DND-41 (cell line): ENCODE measurements at regions not wholly inside any gene's neighbourhood (a gene's known extent, or its start where the extent isn't known, plus 50 kb on each side); places are given as distances from the start of the nearest gene placed in this dataset.

Experiments used
- ATAC-seq: fragments of 200-7000 bp; cut with Tn5 transposase; 3 replicates; pipeline ENCODE4 v1.9.1; 2021; ENCODE audit warnings: low read depth; ENCODE audit not compliant: insufficient read depth
- DNase-seq: peaks from one replicate; pipeline ENCODE4 v3.0.0-alpha.2; 2020
- H2AFZ ChIP-seq: 2 replicates; pipeline ENCODE4 v1.6.0; 2012; ENCODE audit warnings: low read depth, low read length
- H3K27ac ChIP-seq: 2 replicates; pipeline ENCODE4 v1.5.1; 2012; ENCODE audit warnings: low read length, inconsistent platforms
- H3K27me3 ChIP-seq: fragments of 200-600 bp; sonication (generic); 2 replicates; pipeline ENCODE4 v1.6.0; 2012; ENCODE audit warnings: low read length, mild to moderate bottlenecking, inconsistent platforms; ENCODE audit not compliant: insufficient read depth, poor library complexity
- H3K36me3 ChIP-seq: 2 replicates; pipeline ENCODE4 v1.5.1; 2012; ENCODE audit warnings: low read length, inconsistent platforms; ENCODE audit not compliant: insufficient read depth
- H3K4me1 ChIP-seq: 2 replicates; pipeline ENCODE4 v1.5.1; 2012; ENCODE audit warnings: mild to moderate bottlenecking, low read length; ENCODE audit not compliant: insufficient read depth
- H3K4me2 ChIP-seq: 2 replicates; pipeline ENCODE4 v1.6.0; 2012; ENCODE audit warnings: mild to moderate bottlenecking, moderate library complexity, low read length, inconsistent platforms; ENCODE audit not compliant: insufficient read depth
- H3K4me3 ChIP-seq, 2 experiments: fragments of 200-600 bp in 1 of 2; shearing (Covaris generic) in 1 of 2; 2 replicates each; pipeline ENCODE4 v1.5.1; 2012 to 2016; ENCODE audit warnings: inconsistent platforms in 2 of 2, low read length in 2 of 2, mild to moderate bottlenecking in 2 of 2, low read depth in 1 of 2, moderate library complexity in 1 of 2
- H3K79me2 ChIP-seq: 2 replicates; pipeline ENCODE4 v1.6.0; 2012; ENCODE audit warnings: low read length, inconsistent platforms; ENCODE audit not compliant: insufficient read depth
- H3K9ac ChIP-seq: 2 replicates; pipeline ENCODE4 v1.6.0; 2012; ENCODE audit warnings: low read depth, mild to moderate bottlenecking, inconsistent platforms, low read length, moderate library complexity
- H3K9me3 ChIP-seq: 2 replicates; pipeline ENCODE4 v1.5.1; 2012; ENCODE audit warnings: low read length, moderate library complexity, mild to moderate bottlenecking, inconsistent platforms; ENCODE audit not compliant: insufficient read depth, severe bottlenecking
- H4K20me1 ChIP-seq: 2 replicates; pipeline ENCODE4 v1.6.0; 2012; ENCODE audit warnings: low read length; ENCODE audit not compliant: insufficient read depth
- EZH2 ChIP-seq: IDR thresholded peaks from 3 replicates; pipeline ENCODE4 v1.6.1; 2012; ENCODE audit warnings: borderline replicate concordance, low read depth, mild to moderate bottlenecking, moderate library complexity, low read length, inconsistent platforms; ENCODE audit not compliant: severe bottlenecking
- TF ChIP-seq, protein P1 (sequence below): IDR thresholded peaks from 2 replicates; pipeline ENCODE4 v1.5.1; 2012; ENCODE audit warnings: borderline replicate concordance, low read length, moderate library complexity, mild to moderate bottlenecking; ENCODE audit not compliant: poor library complexity, severe bottlenecking; ENCODE audit errors: extremely low read depth

DNA sequence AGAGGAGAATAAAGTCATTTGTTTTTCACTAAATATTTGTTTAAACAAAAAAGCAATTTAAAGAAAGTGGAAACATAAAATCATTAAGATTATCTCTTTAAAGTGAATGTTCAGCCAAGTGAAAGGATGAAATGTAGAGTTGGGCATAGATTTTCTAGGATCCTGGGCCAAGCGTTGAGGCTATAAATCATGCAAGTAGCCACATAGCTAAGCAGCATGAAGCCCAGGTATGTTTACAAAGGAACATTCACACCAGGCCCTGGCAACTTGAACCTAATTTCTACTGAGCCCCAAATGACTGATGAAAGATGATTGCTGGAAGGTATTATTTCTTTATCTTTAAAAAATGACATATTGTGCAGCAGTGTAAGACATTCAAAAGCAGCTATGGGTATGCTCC, 461.8 kb downstream of the MAT2B start:
- Histone ChIP-seq H3K9me3 (no peaks in the 10 kb centered on the region), H3K4me3 (no peak overlapping the region), H3K9ac (no peak overlapping the region), H2AFZ (no peak overlapping the region), H3K4me1 (no peaks in the 10 kb centered on the region), H4K20me1 (no peaks in the 10 kb centered on the region), H3K79me2 (no peaks in the 10 kb centered on the region), H3K27me3 (no peaks in the 10 kb centered on the region), H3K4me2 (no peak overlapping the region), H3K36me3 (no peaks in the 10 kb centered on the region), H3K27ac (no peak overlapping the region)
- TF ChIP-seq, protein P1, sequence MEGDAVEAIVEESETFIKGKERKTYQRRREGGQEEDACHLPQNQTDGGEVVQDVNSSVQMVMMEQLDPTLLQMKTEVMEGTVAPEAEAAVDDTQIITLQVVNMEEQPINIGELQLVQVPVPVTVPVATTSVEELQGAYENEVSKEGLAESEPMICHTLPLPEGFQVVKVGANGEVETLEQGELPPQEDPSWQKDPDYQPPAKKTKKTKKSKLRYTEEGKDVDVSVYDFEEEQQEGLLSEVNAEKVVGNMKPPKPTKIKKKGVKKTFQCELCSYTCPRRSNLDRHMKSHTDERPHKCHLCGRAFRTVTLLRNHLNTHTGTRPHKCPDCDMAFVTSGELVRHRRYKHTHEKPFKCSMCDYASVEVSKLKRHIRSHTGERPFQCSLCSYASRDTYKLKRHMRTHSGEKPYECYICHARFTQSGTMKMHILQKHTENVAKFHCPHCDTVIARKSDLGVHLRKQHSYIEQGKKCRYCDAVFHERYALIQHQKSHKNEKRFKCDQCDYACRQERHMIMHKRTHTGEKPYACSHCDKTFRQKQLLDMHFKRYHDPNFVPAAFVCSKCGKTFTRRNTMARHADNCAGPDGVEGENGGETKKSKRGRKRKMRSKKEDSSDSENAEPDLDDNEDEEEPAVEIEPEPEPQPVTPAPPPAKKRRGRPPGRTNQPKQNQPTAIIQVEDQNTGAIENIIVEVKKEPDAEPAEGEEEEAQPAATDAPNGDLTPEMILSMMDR: no peak
- TF ChIP-seq EZH2: no peak
- DNase-seq (no peak), ATAC-seq (no peak)

- no peaks in the 10 kb centered on the region for H3K9me3 ChIP-seq
These were observed 463.2 kb downstream of the MAT2B start for GRCh38 chr5:163968651-163969050.

GRCh38 chr5:163976696-163977095, 471.3 kb downstream of the MAT2B start:
- no peak for DNase-seq
- TF ChIP-seq EZH2: no peak
- TF ChIP-seq, protein P1: no peak
- H3K27me3 ChIP-seq: no peaks in the 10 kb centered on the region
- H3K79me2 ChIP-seq: no peaks in the 10 kb centered on the region
- H3K9me3 ChIP-seq: no peaks in the 10 kb centered on the region
- no peaks in the 10 kb centered on the region for H3K36me3 ChIP-seq
- H4K20me1 ChIP-seq: no peaks in the 10 kb centered on the region
- H3K4me1 ChIP-seq: no peaks in the 10 kb centered on the region
- no peak for ATAC-seq
- H3K4me2 ChIP-seq: no peak overlapping the region
- H3K9ac ChIP-seq: no peak overlapping the region
- H3K27ac ChIP-seq: no peak overlapping the region
- H3K4me3 ChIP-seq: no peak overlapping the region
- no peak overlapping the region for H2AFZ ChIP-seq

More at GRCh38 chr5:163968651-163969050, 463.2 kb downstream of the MAT2B start:
- H3K79me2 ChIP-seq: no peaks in the 10 kb centered on the region
- H3K4me1 ChIP-seq: no peaks in the 10 kb centered on the region
- no peaks in the 10 kb centered on the region for H4K20me1 ChIP-seq
- H3K4me2 ChIP-seq: no peak overlapping the region
- ATAC-seq (no peak), DNase-seq (no peak)
- no peaks in the 10 kb centered on the region for H3K36me3 ChIP-seq
- no peak for TF ChIP-seq EZH2
- TF ChIP-seq, protein P1: no peak
- no peak overlapping the region for H3K9ac ChIP-seq
- no peaks in the 10 kb centered on the region for H3K27me3 ChIP-seq
- H3K27ac ChIP-seq: no peak overlapping the region
- no peak overlapping the region for H3K4me3 ChIP-seq
- H2AFZ ChIP-seq: no peak overlapping the region

DNA sequence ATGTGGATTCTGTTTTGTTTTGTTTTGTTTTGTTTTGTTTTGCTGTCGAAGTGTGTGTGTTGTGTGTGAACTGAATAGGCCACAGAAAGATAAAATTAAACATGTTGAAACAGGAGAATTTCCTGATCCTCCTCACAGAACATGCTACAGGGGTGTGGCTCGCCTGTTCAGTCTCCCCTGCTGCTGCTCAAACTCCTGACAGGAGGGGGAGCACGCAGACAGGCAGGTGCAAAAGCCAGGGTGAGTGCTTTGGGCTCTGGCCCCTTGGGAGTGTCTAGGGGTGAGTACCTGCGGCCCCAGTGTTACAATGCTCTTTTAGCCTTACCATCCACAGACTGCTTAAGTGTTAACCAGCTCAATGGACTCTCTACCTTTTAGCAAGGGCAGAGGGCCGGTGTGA, 473.5 kb downstream of the MAT2B start:
- no peak overlapping the region for H3K4me2 ChIP-seq
- H3K9ac ChIP-seq: no peak overlapping the region
- TF ChIP-seq, protein P1: no peak
- no peak for TF ChIP-seq EZH2
- H3K9me3 ChIP-seq: no peaks in the 10 kb centered on the region
- no peaks in the 10 kb centered on the region for H4K20me1 ChIP-seq
- H3K79me2 ChIP-seq: no peaks in the 10 kb centered on the region
- DNase-seq (no peak), ATAC-seq (no peak)
- no peak overlapping the region for H3K27ac ChIP-seq
- H2AFZ ChIP-seq: no peak overlapping the region
- H3K4me1 ChIP-seq: no peaks in the 10 kb centered on the region
- H3K4me3 ChIP-seq: no peak overlapping the region
- H3K36me3 ChIP-seq: no peaks in the 10 kb centered on the region
- H3K27me3 ChIP-seq: no peaks in the 10 kb centered on the region
